ENCODE measurements at regions not wholly inside any gene's neighbourhood (a gene's known extent, or its start where the extent isn't known, plus 50 kb on each side); places are given as distances from the start of the nearest gene placed in this dataset.
"Not testable (repeated sequence)": the region's sequence is repeated elsewhere in the genome, so short reads cannot be mapped to it uniquely, and the experiment has no call there.

- no peak for DNase-seq (ENCODE audit: low spot score)
- ATAC-seq = no peak
- no peak overlapping the region for H3K4me3 Mint-ChIP-seq
- no peaks in the 10 kb centered on the region for H3K36me3 Mint-ChIP-seq
- peaks cover 3% of the 10 kb centered on the region for H3K9me3 Mint-ChIP-seq
- H3K27ac Mint-ChIP-seq = no peak overlapping the region
- no peaks in the 10 kb centered on the region for H3K4me1 Mint-ChIP-seq (ENCODE audit: low read depth in 2 of 2)
- no peaks in the 10 kb centered on the region for H3K27me3 Mint-ChIP-seq
Observed at GRCh38 chr3:153910387-153910786, 210.8 kb upstream of the ARHGEF26 start.

- DNase-seq (ENCODE audit: low spot score) = no peak
- Mint-ChIP-seq H3K27me3 (no peaks in the 10 kb centered on the region), H3K36me3 (no peaks in the 10 kb centered on the region), H3K27ac (no peak overlapping the region), H3K9me3 (peaks cover 5% of the 10 kb centered on the region), H3K4me3 (no peak overlapping the region), H3K4me1 (ENCODE audit: low read depth in 2 of 2) (no peaks in the 10 kb centered on the region)
- ATAC-seq = no peak
Observed at GRCh38 chr3:153911116-153911515, 210.1 kb upstream of the ARHGEF26 start.

- no peaks in the 10 kb centered on the region for H3K4me1 Mint-ChIP-seq (ENCODE audit: low read depth in 2 of 2)
- no peaks in the 10 kb centered on the region for H3K36me3 Mint-ChIP-seq
Observed at GRCh38 chr3:153919773-153920172, 201.4 kb upstream of the ARHGEF26 start.

GRCh38 chr3:153921826-153922225 lies 199.4 kb upstream of the ARHGEF26 start:
- no peak for ATAC-seq
- Mint-ChIP-seq H3K27me3 (peaks cover 3 to 27% of the 10 kb centered on the region in 2 donors), H3K27ac (no peak overlapping the region), H3K36me3 (no peaks in the 10 kb centered on the region), H3K9me3 (peaks cover 5% of the 10 kb centered on the region), H3K4me1 (ENCODE audit: low read depth in 2 of 2) (no peaks in the 10 kb centered on the region), H3K4me3 (no peak overlapping the region)
- DNase-seq (ENCODE audit: low spot score) = no peak

More at GRCh38 chr3:153919773-153920172, 201.4 kb upstream of the ARHGEF26 start:
- H3K27me3 Mint-ChIP-seq = peaks cover 5 to 18% of the 10 kb centered on the region in 2 donors
- no peak for DNase-seq (ENCODE audit: low spot score)
- no peak for ATAC-seq
- H3K9me3 Mint-ChIP-seq = peaks cover 7% of the 10 kb centered on the region
- no peak overlapping the region for H3K4me3 Mint-ChIP-seq
- H3K27ac Mint-ChIP-seq = no peak overlapping the region

GRCh38 chr3:153925841-153926514 lies 195.2 kb upstream of the ARHGEF26 start:
- H3K27ac Mint-ChIP-seq = no peak overlapping the region
- DNase-seq (ENCODE audit: low spot score) = no peak
- no peaks in the 10 kb centered on the region for H3K36me3 Mint-ChIP-seq
- no peak overlapping the region for H3K4me3 Mint-ChIP-seq
- no peaks in the 10 kb centered on the region for H3K4me1 Mint-ChIP-seq (ENCODE audit: low read depth in 2 of 2)
- ATAC-seq = no peak
- peaks cover 4% of the 10 kb centered on the region for H3K9me3 Mint-ChIP-seq
- H3K27me3 Mint-ChIP-seq = peaks cover 3 to 25% of the 10 kb centered on the region in 2 donors

- no peak overlapping the region for H3K27ac Mint-ChIP-seq
- peaks cover under 1% of the 10 kb centered on the region for H3K9me3 Mint-ChIP-seq
- H3K27me3 Mint-ChIP-seq = peaks cover 0 to 19% of the 10 kb centered on the region in 2 donors
- ATAC-seq (no peak), DNase-seq (ENCODE audit: low spot score) (no peak)
- no peak overlapping the region for H3K4me3 Mint-ChIP-seq
- no peaks in the 10 kb centered on the region for H3K4me1 Mint-ChIP-seq (ENCODE audit: low read depth in 2 of 2)
- H3K36me3 Mint-ChIP-seq = no peaks in the 10 kb centered on the region
Observed at GRCh38 chr3:153927107-153927506, 194.1 kb upstream of the ARHGEF26 start.

GRCh38 chr3:153928851-153929250 lies 192.3 kb upstream of the ARHGEF26 start:
- H3K27ac Mint-ChIP-seq = no peak overlapping the region
- H3K27me3 Mint-ChIP-seq = peaks cover 0 to 11% of the 10 kb centered on the region in 2 donors
- no peaks in the 10 kb centered on the region for H3K36me3 Mint-ChIP-seq
- H3K9me3 Mint-ChIP-seq = peaks cover 4% of the 10 kb centered on the region
- DNase-seq (ENCODE audit: low spot score) (no peak), ATAC-seq (no peak)
- no peak overlapping the region for H3K4me3 Mint-ChIP-seq
- H3K4me1 Mint-ChIP-seq (ENCODE audit: low read depth in 2 of 2) = no peaks in the 10 kb centered on the region

GRCh38 chr3:153933481-153933880 lies 187.7 kb upstream of the ARHGEF26 start:
- not testable (repeated sequence) for H3K36me3 Mint-ChIP-seq; H3K4me3 Mint-ChIP-seq; DNase-seq (ENCODE audit: low spot score); H3K9me3 Mint-ChIP-seq; H3K27me3 Mint-ChIP-seq; H3K27ac Mint-ChIP-seq; H3K4me1 Mint-ChIP-seq (ENCODE audit: low read depth in 2 of 2); ATAC-seq

- H3K9me3 Mint-ChIP-seq = no peaks in the 10 kb centered on the region
- no peaks in the 10 kb centered on the region for H3K36me3 Mint-ChIP-seq
Observed at GRCh38 chr3:153944084-153944483, 177.1 kb upstream of the ARHGEF26 start.

GRCh38 chr3:153951276-153951675 lies 169.9 kb upstream of the ARHGEF26 start:
- no peaks in the 10 kb centered on the region for H3K9me3 Mint-ChIP-seq
- no peaks in the 10 kb centered on the region for H3K36me3 Mint-ChIP-seq

More at GRCh38 chr3:153944084-153944483, 177.1 kb upstream of the ARHGEF26 start:
- H3K27me3 Mint-ChIP-seq = peaks cover 0 to 10% of the 10 kb centered on the region in 2 donors
- H3K27ac Mint-ChIP-seq = no peak overlapping the region
- no peaks in the 10 kb centered on the region for H3K4me1 Mint-ChIP-seq (ENCODE audit: low read depth in 2 of 2)
- DNase-seq (ENCODE audit: low spot score) (no peak), ATAC-seq (no peak)
- H3K4me3 Mint-ChIP-seq = no peak overlapping the region

GRCh38 chr3:153952091-153952490 lies 169.1 kb upstream of the ARHGEF26 start:
- Mint-ChIP-seq H3K27me3 (peaks cover 0 to 6% of the 10 kb centered on the region in 2 donors), H3K4me3 (no peak overlapping the region)
- no peak for DNase-seq (ENCODE audit: low spot score)

More at GRCh38 chr3:153951276-153951675, 169.9 kb upstream of the ARHGEF26 start:
- H3K4me3 Mint-ChIP-seq = no peak overlapping the region
- ATAC-seq = no peak
- no peak overlapping the region for H3K27ac Mint-ChIP-seq
- DNase-seq (ENCODE audit: low spot score) = no peak
- no peaks in the 10 kb centered on the region for H3K4me1 Mint-ChIP-seq (ENCODE audit: low read depth in 2 of 2)
- H3K27me3 Mint-ChIP-seq = peaks cover 0 to 6% of the 10 kb centered on the region in 2 donors

GRCh38 chr3:153956613-153957012 lies 164.6 kb upstream of the ARHGEF26 start:
- Mint-ChIP-seq H3K4me1 (ENCODE audit: low read depth in 2 of 2) (no peaks in the 10 kb centered on the region), H3K27me3 (peaks cover 0 to 6% of the 10 kb centered on the region in 2 donors), H3K36me3 (no peaks in the 10 kb centered on the region), H3K27ac (no peak overlapping the region), H3K9me3 (no peaks in the 10 kb centered on the region), H3K4me3 (no peak overlapping the region)
- no peak for ATAC-seq
- DNase-seq (ENCODE audit: low spot score) = no peak

More at GRCh38 chr3:153952091-153952490, 169.1 kb upstream of the ARHGEF26 start:
- H3K9me3 Mint-ChIP-seq = no peaks in the 10 kb centered on the region
- no peak overlapping the region for H3K27ac Mint-ChIP-seq
- no peaks in the 10 kb centered on the region for H3K4me1 Mint-ChIP-seq (ENCODE audit: low read depth in 2 of 2)
- H3K36me3 Mint-ChIP-seq = no peaks in the 10 kb centered on the region
- ATAC-seq = no peak

- ATAC-seq (no peak), DNase-seq (ENCODE audit: low spot score) (no peak)
- no peak overlapping the region for H3K27ac Mint-ChIP-seq
- H3K36me3 Mint-ChIP-seq = no peaks in the 10 kb centered on the region
- no peaks in the 10 kb centered on the region for H3K4me1 Mint-ChIP-seq (ENCODE audit: low read depth in 2 of 2)
- H3K9me3 Mint-ChIP-seq = no peaks in the 10 kb centered on the region
- no peak overlapping the region for H3K4me3 Mint-ChIP-seq
- peaks cover 0 to 6% of the 10 kb centered on the region in 2 donors for H3K27me3 Mint-ChIP-seq
Observed at GRCh38 chr3:153957421-153957820, 163.8 kb upstream of the ARHGEF26 start.

- DNase-seq (ENCODE audit: low spot score) = no peak
- Mint-ChIP-seq H3K9me3 (no peaks in the 10 kb centered on the region), H3K4me3 (no peak overlapping the region), H3K27me3 (peaks cover 0 to 6% of the 10 kb centered on the region in 2 donors), H3K36me3 (no peaks in the 10 kb centered on the region), H3K27ac (no peak overlapping the region), H3K4me1 (ENCODE audit: low read depth in 2 of 2) (no peaks in the 10 kb centered on the region)
- no peak for ATAC-seq
Observed at GRCh38 chr3:153958635-153959595, 162.3 kb upstream of the ARHGEF26 start.
